Cardiac fibroblast (primary cell): ENCODE measurements at regions not wholly inside any gene's neighbourhood (a gene's known extent, or its start where the extent isn't known, plus 50 kb on each side); places are given as distances from the start of the nearest gene placed in this dataset.
"Not testable (repeated sequence)": the region's sequence is repeated elsewhere in the genome, so short reads cannot be mapped to it uniquely, and the experiment has no call there.

Experiments
- DNase-seq, 2 donors: peaks; one replicate each; pipeline versions ENCODE4 v3.0.0 to v3.0.0-alpha.2; 2010; ENCODE audit warnings: low read depth in 2 of 2
- H3K4me3 ChIP-seq, 2 donors: replicated peaks in 1 of 2; 1 replicate in 1 of 2; 2 replicates in 1 of 2; pipeline ENCODE4 v1.5.1; 2011; ENCODE audit warnings: low read depth in 2 of 2, low read length in 2 of 2, mild to moderate bottlenecking in 2 of 2, moderate library complexity in 1 of 2
- TF ChIP-seq, protein P1 (sequence below): IDR thresholded peaks from one replicate; pipeline ENCODE4 v1.5.1; 2011; ENCODE audit warnings: low read depth, mild to moderate bottlenecking, low read length, inconsistent platforms

DNA sequence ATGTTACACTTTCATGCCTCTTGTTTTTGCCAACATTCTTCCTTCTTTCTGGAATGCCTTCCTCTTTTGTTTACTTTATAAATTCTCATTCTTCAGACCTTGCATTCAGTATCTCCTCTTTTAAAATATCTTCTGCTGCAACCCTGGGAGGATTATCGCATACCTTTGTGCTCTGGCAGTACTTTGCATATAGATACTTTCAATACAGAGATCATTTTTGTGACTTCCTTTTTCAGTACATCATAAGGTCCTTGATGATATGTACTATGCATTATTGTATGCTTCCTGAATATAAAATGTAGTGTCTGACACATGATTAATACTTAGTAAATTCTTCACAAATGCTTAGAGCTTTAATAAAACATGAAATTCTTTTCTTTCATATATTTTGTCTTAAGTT, 538.7 kb downstream of the TRIB2 start:
- TF ChIP-seq, protein P1, sequence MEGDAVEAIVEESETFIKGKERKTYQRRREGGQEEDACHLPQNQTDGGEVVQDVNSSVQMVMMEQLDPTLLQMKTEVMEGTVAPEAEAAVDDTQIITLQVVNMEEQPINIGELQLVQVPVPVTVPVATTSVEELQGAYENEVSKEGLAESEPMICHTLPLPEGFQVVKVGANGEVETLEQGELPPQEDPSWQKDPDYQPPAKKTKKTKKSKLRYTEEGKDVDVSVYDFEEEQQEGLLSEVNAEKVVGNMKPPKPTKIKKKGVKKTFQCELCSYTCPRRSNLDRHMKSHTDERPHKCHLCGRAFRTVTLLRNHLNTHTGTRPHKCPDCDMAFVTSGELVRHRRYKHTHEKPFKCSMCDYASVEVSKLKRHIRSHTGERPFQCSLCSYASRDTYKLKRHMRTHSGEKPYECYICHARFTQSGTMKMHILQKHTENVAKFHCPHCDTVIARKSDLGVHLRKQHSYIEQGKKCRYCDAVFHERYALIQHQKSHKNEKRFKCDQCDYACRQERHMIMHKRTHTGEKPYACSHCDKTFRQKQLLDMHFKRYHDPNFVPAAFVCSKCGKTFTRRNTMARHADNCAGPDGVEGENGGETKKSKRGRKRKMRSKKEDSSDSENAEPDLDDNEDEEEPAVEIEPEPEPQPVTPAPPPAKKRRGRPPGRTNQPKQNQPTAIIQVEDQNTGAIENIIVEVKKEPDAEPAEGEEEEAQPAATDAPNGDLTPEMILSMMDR, result no peak
- no peak overlapping the region for H3K4me3 ChIP-seq
- no peak for DNase-seq

DNA sequence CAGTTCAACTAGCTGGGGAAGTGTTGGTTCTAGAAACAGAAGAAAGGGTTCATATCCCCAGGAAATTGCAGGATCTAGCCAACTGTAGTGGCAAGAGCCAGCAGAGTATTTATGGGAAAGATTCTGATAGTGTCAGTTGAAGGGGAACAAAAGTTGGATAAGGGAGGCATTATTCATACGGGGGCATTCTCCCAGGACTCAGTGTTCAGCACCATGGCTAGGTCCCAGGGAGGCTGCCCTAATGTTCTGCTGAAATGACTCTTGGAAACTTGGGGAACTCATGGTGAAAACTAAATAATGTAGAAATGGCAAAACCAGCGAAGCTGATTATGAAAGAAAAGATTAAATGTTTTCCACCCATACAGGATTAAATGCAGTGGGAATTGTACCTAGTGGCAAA, 543.7 kb downstream of the TRIB2 start:
- no peak for DNase-seq
- H3K4me3 ChIP-seq, result no peak overlapping the region
- TF ChIP-seq, protein P1, result no peak

GRCh38 chr2:13266166-13266565, 549.4 kb downstream of the TRIB2 start:
- DNase-seq, result no peak
- TF ChIP-seq, protein P1, result no peak
- H3K4me3 ChIP-seq, result no peak overlapping the region

DNA sequence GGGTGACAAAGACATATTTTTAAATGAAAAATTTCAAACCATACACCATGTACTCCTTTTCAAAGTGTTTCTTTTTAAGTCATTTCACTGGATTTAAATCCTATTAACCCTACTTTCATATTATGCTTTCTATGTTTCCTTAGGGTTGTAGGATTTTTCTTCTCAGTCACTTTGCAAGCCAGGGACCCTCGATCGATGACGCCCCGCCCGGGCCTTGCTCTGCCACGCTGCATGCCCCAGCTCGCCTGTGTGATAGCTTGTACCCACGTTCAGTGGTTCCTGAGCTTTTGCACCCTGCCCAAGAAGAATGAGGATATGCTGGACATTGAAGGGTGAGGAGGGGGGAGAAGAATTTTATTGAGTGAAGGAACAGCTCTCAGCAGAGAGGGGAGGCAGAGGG, 568.0 kb downstream of the TRIB2 start:
- DNase-seq, result no peak
- no peak overlapping the region for H3K4me3 ChIP-seq
- TF ChIP-seq, protein P1, result no peak

- TF ChIP-seq, protein P1, result no peak
- DNase-seq, result no peak
- H3K4me3 ChIP-seq, result no peak overlapping the region
Observed at GRCh38 chr2:13289310-13289709, 572.6 kb downstream of the TRIB2 start.

DNA sequence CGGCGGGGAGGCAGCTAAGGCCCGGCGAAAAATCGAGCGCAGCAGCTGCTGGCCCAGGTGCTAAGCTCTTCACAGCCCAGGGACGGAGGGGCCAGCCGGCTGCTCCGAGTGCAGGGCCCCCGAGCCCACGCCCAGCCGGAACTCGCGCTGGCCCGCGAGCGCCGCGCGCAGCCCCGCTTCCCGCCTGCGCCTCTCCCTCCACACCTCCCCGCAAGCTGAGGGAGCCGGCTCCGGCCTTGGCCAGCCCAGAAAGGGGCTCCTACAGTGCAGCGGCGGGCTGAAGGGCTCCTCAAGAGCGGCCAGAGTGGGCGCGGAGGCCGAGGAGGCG, 591.7 kb downstream of the TRIB2 start:
- not testable (repeated sequence) for DNase-seq, H3K4me3 ChIP-seq

DNA sequence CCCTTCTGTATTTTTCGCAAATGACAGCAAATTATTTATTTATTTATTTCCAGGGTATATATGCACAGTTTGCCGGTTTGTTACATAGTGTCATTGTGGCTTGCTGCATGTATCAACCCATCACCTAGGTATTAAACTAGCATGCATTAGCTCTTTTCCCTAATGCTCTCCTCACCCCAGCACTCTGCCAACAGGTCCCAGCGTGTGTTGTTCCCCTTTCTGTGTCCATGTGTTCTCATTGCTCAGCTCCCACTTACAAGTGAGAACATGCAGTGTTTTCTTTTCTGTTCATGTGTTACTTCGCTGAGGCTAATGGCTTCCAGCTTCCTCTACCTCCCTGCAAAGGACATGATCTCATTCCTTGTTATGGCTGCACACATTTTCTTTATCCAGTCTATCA, 592.3 kb downstream of the TRIB2 start:
- TF ChIP-seq, protein P1, result no peak
- no peak for DNase-seq
- no peak overlapping the region for H3K4me3 ChIP-seq
